ENCODE measurements at regions not wholly inside any gene's neighbourhood (a gene's known extent, or its start where the extent isn't known, plus 50 kb on each side); places are given as distances from the start of the nearest gene placed in this dataset.

- H3K4me3 ChIP-seq (ENCODE audit: insufficient read length, low read depth) = no peak overlapping the region
- H3K36me3 ChIP-seq (ENCODE audit: insufficient read depth, insufficient read length, low read length) = no peaks in the 10 kb centered on the region
- TF ChIP-seq ZNF274 (IDR thresholded peaks at IDR 0.05; ENCODE audit: low read depth, low read length) (no peak), SUZ12 (IDR thresholded peaks at IDR 0.05; ENCODE audit: extremely low read depth, insufficient read depth, insufficient read length) (no peak), YY1 (IDR thresholded peaks at IDR 0.05; ENCODE audit: insufficient read depth, insufficient read length) (no peak)
- H3K9me3 ChIP-seq (ENCODE audit: insufficient read depth, low read length) = no peaks in the 10 kb centered on the region
- H3K9ac ChIP-seq (ENCODE audit: insufficient read length, low read depth) = no peak overlapping the region
- no peaks in the 10 kb centered on the region for H3K4me1 ChIP-seq (ENCODE audit: insufficient read depth, insufficient read length)
- H3K27me3 ChIP-seq (ENCODE audit: insufficient read depth, insufficient read length) = no peaks in the 10 kb centered on the region
- no peak for DNase-seq (ENCODE audit: low read depth, low spot score)
Observed at GRCh38 chr18:71252351-71252865, 963.6 kb downstream of the SOCS6 start.

GRCh38 chr18:71250191-71250590, 961.3 kb downstream of the SOCS6 start:
- Histone ChIP-seq H3K9ac (ENCODE audit: insufficient read length, low read depth) (no peak overlapping the region), H3K4me1 (ENCODE audit: insufficient read depth, insufficient read length) (no peaks in the 10 kb centered on the region), H3K9me3 (ENCODE audit: insufficient read depth, low read length) (no peaks in the 10 kb centered on the region), H3K27me3 (ENCODE audit: insufficient read depth, insufficient read length) (no peaks in the 10 kb centered on the region), H3K4me3 (ENCODE audit: insufficient read length, low read depth) (no peak overlapping the region), H3K36me3 (ENCODE audit: insufficient read depth, insufficient read length, low read length) (no peaks in the 10 kb centered on the region)
- no peak for DNase-seq (ENCODE audit: low read depth, low spot score)
- no peak for TF ChIP-seq YY1 (IDR thresholded peaks at IDR 0.05; ENCODE audit: insufficient read depth, insufficient read length)
- no peak for TF ChIP-seq SUZ12 (IDR thresholded peaks at IDR 0.05; ENCODE audit: extremely low read depth, insufficient read depth, insufficient read length)
- no peak for TF ChIP-seq ZNF274 (IDR thresholded peaks at IDR 0.05; ENCODE audit: low read depth, low read length)

- no peaks in the 10 kb centered on the region for H3K36me3 ChIP-seq (ENCODE audit: insufficient read depth, insufficient read length, low read length)
- DNase-seq (ENCODE audit: low read depth, low spot score) = no peak
- H3K4me3 ChIP-seq (ENCODE audit: insufficient read length, low read depth) = no peak overlapping the region
- H3K27me3 ChIP-seq (ENCODE audit: insufficient read depth, insufficient read length) = no peaks in the 10 kb centered on the region
- no peak overlapping the region for H3K9ac ChIP-seq (ENCODE audit: insufficient read length, low read depth)
- TF ChIP-seq ZNF274 (IDR thresholded peaks at IDR 0.05; ENCODE audit: low read depth, low read length) (no peak), YY1 (IDR thresholded peaks at IDR 0.05; ENCODE audit: insufficient read depth, insufficient read length) (no peak), SUZ12 (IDR thresholded peaks at IDR 0.05; ENCODE audit: extremely low read depth, insufficient read depth, insufficient read length) (no peak)
- H3K9me3 ChIP-seq (ENCODE audit: insufficient read depth, low read length) = no peaks in the 10 kb centered on the region
- no peaks in the 10 kb centered on the region for H3K4me1 ChIP-seq (ENCODE audit: insufficient read depth, insufficient read length)
Observed at GRCh38 chr18:71249791-71250190, 960.9 kb downstream of the SOCS6 start.

GRCh38 chr18:71242981-71243380, 954.1 kb downstream of the SOCS6 start:
- Histone ChIP-seq H3K4me3 (ENCODE audit: insufficient read length, low read depth) (no peak overlapping the region), H3K9me3 (ENCODE audit: insufficient read depth, low read length) (no peaks in the 10 kb centered on the region), H3K36me3 (ENCODE audit: insufficient read depth, insufficient read length, low read length) (no peaks in the 10 kb centered on the region), H3K4me1 (ENCODE audit: insufficient read depth, insufficient read length) (no peaks in the 10 kb centered on the region), H3K9ac (ENCODE audit: insufficient read length, low read depth) (no peak overlapping the region), H3K27me3 (ENCODE audit: insufficient read depth, insufficient read length) (no peaks in the 10 kb centered on the region)
- TF ChIP-seq YY1 (IDR thresholded peaks at IDR 0.05; ENCODE audit: insufficient read depth, insufficient read length) (no peak), ZNF274 (IDR thresholded peaks at IDR 0.05; ENCODE audit: low read depth, low read length) (no peak), SUZ12 (IDR thresholded peaks at IDR 0.05; ENCODE audit: extremely low read depth, insufficient read depth, insufficient read length) (no peak)
- DNase-seq (ENCODE audit: low read depth, low spot score) = no peak

- no peak overlapping the region for H3K9ac ChIP-seq (ENCODE audit: insufficient read length, low read depth)
- no peaks in the 10 kb centered on the region for H3K27me3 ChIP-seq (ENCODE audit: insufficient read depth, insufficient read length)
- TF ChIP-seq ZNF274 (IDR thresholded peaks at IDR 0.05; ENCODE audit: low read depth, low read length) (no peak), YY1 (IDR thresholded peaks at IDR 0.05; ENCODE audit: insufficient read depth, insufficient read length) (no peak), SUZ12 (IDR thresholded peaks at IDR 0.05; ENCODE audit: extremely low read depth, insufficient read depth, insufficient read length) (no peak)
- no peak overlapping the region for H3K4me3 ChIP-seq (ENCODE audit: insufficient read length, low read depth)
- no peaks in the 10 kb centered on the region for H3K4me1 ChIP-seq (ENCODE audit: insufficient read depth, insufficient read length)
- H3K9me3 ChIP-seq (ENCODE audit: insufficient read depth, low read length) = no peaks in the 10 kb centered on the region
- DNase-seq (ENCODE audit: low read depth, low spot score) = no peak
- no peaks in the 10 kb centered on the region for H3K36me3 ChIP-seq (ENCODE audit: insufficient read depth, insufficient read length, low read length)
Observed at GRCh38 chr18:71238974-71239624, 950.3 kb downstream of the SOCS6 start.

GRCh38 chr18:71237641-71238040, 948.8 kb downstream of the SOCS6 start:
- Histone ChIP-seq H3K9ac (ENCODE audit: insufficient read length, low read depth) (no peak overlapping the region), H3K4me1 (ENCODE audit: insufficient read depth, insufficient read length) (no peaks in the 10 kb centered on the region), H3K9me3 (ENCODE audit: insufficient read depth, low read length) (no peaks in the 10 kb centered on the region), H3K27me3 (ENCODE audit: insufficient read depth, insufficient read length) (no peaks in the 10 kb centered on the region), H3K36me3 (ENCODE audit: insufficient read depth, insufficient read length, low read length) (no peaks in the 10 kb centered on the region), H3K4me3 (ENCODE audit: insufficient read length, low read depth) (no peak overlapping the region)
- no peak for TF ChIP-seq ZNF274 (IDR thresholded peaks at IDR 0.05; ENCODE audit: low read depth, low read length)
- no peak for TF ChIP-seq YY1 (IDR thresholded peaks at IDR 0.05; ENCODE audit: insufficient read depth, insufficient read length)
- TF ChIP-seq SUZ12 (IDR thresholded peaks at IDR 0.05; ENCODE audit: extremely low read depth, insufficient read depth, insufficient read length) = no peak
- DNase-seq (ENCODE audit: low read depth, low spot score) = no peak

- DNase-seq (ENCODE audit: low read depth, low spot score) = no peak
- TF ChIP-seq YY1 (IDR thresholded peaks at IDR 0.05; ENCODE audit: insufficient read depth, insufficient read length) (no peak), SUZ12 (IDR thresholded peaks at IDR 0.05; ENCODE audit: extremely low read depth, insufficient read depth, insufficient read length) (no peak), ZNF274 (IDR thresholded peaks at IDR 0.05; ENCODE audit: low read depth, low read length) (no peak)
- H3K9ac ChIP-seq (ENCODE audit: insufficient read length, low read depth) = no peak overlapping the region
- H3K9me3 ChIP-seq (ENCODE audit: insufficient read depth, low read length) = no peaks in the 10 kb centered on the region
- no peaks in the 10 kb centered on the region for H3K36me3 ChIP-seq (ENCODE audit: insufficient read depth, insufficient read length, low read length)
- no peaks in the 10 kb centered on the region for H3K4me1 ChIP-seq (ENCODE audit: insufficient read depth, insufficient read length)
- no peaks in the 10 kb centered on the region for H3K27me3 ChIP-seq (ENCODE audit: insufficient read depth, insufficient read length)
- no peak overlapping the region for H3K4me3 ChIP-seq (ENCODE audit: insufficient read length, low read depth)
Observed at GRCh38 chr18:71233177-71233576, 944.3 kb downstream of the SOCS6 start.
